ENCODE measurements at regions not wholly inside any gene's neighbourhood (a gene's known extent, or its start where the extent isn't known, plus 50 kb on each side); places are given as distances from the start of the nearest gene placed in this dataset.
"Not testable (repeated sequence)": the region's sequence is repeated elsewhere in the genome, so short reads cannot be mapped to it uniquely, and the experiment has no call there.

GRCh38 chr4:38470735-38471262 is 193.2 kb upstream of the KLF3 start:
- no peak for DNase-seq
- Histone ChIP-seq H3K9ac (ENCODE audit: low read length in 3 of 3) (no peak overlapping the region), H3K27me3 (ENCODE audit: control insufficient read depth, insufficient read depth, low read length) (no peaks in the 10 kb centered on the region), H3K27ac (ENCODE audit: low read depth in 2 of 2, low read length in 2 of 2) (no peak overlapping the region), H3K9me3 (ENCODE audit: control insufficient read depth in 2 of 3, insufficient read depth in 1 of 3, low read length in 3 of 3) (peaks cover 0 to 4% (median 0%) of the 10 kb centered on the region in 3 donors), H3K4me3 (ENCODE audit: low read length in 3 of 3) (no peak overlapping the region), H3K4me1 (ENCODE audit: control insufficient read depth in 2 of 3, insufficient read depth in 2 of 3, low read depth in 1 of 3, low read length in 3 of 3) (peaks cover 0 to 3% (median 0%) of the 10 kb centered on the region in 3 donors), H3K36me3 (ENCODE audit: control insufficient read depth in 2 of 3, insufficient read depth in 3 of 3, low read length in 3 of 3) (no peaks in the 10 kb centered on the region)
- TF ChIP-seq, protein P1, sequence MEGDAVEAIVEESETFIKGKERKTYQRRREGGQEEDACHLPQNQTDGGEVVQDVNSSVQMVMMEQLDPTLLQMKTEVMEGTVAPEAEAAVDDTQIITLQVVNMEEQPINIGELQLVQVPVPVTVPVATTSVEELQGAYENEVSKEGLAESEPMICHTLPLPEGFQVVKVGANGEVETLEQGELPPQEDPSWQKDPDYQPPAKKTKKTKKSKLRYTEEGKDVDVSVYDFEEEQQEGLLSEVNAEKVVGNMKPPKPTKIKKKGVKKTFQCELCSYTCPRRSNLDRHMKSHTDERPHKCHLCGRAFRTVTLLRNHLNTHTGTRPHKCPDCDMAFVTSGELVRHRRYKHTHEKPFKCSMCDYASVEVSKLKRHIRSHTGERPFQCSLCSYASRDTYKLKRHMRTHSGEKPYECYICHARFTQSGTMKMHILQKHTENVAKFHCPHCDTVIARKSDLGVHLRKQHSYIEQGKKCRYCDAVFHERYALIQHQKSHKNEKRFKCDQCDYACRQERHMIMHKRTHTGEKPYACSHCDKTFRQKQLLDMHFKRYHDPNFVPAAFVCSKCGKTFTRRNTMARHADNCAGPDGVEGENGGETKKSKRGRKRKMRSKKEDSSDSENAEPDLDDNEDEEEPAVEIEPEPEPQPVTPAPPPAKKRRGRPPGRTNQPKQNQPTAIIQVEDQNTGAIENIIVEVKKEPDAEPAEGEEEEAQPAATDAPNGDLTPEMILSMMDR (IDR thresholded peaks at IDR 0.05; ENCODE audit: borderline replicate concordance, extremely low read depth, insufficient read depth), result no peak
- no peak for FAIRE-seq
- intact Hi-C loops (cut with DNase I), result no loop called here

DNA sequence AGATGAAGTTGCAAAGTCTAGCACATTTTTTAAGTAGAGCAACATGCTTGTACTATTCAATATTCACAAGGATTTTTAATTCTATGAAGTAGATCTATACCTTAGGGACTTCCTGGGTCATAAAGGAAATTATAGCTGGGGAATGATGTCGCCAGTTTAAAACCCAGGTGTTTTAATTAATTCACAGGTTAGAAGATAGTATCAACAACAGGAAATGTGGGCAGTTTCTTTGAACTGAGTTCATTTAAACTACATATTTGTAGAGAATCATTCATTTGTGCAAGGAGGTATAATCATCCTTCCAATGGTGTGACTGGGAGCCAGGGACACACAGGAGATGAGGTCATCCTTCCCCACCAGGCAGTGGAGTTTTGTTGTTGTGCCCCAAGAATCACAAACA is 181.3 kb upstream of the KLF3 start:
- Histone ChIP-seq H3K4me1 (ENCODE audit: control insufficient read depth in 2 of 3, insufficient read depth in 2 of 3, low read depth in 1 of 3, low read length in 3 of 3) (no peaks in the 10 kb centered on the region), H3K4me3 (ENCODE audit: low read length in 3 of 3) (no peak overlapping the region), H3K27ac (ENCODE audit: low read depth in 2 of 2, low read length in 2 of 2) (no peak overlapping the region), H3K27me3 (ENCODE audit: control insufficient read depth, insufficient read depth, low read length) (no peaks in the 10 kb centered on the region), H3K9ac (ENCODE audit: low read length in 3 of 3) (no peak overlapping the region), H3K9me3 (ENCODE audit: control insufficient read depth in 2 of 3, insufficient read depth in 1 of 3, low read length in 3 of 3) (no peaks in the 10 kb centered on the region), H3K36me3 (ENCODE audit: control insufficient read depth in 2 of 3, insufficient read depth in 3 of 3, low read length in 3 of 3) (no peaks in the 10 kb centered on the region)
- TF ChIP-seq, protein P1 (IDR thresholded peaks at IDR 0.05; ENCODE audit: borderline replicate concordance, extremely low read depth, insufficient read depth), result no peak
- intact Hi-C loops (cut with DNase I), result no loop called here
- FAIRE-seq (no peak), DNase-seq (peak in 2 of 5 donors; percentile 12 to 22)

GRCh38 chr4:38483628-38484027 is 180.4 kb upstream of the KLF3 start:
- H3K9me3 ChIP-seq (ENCODE audit: control insufficient read depth in 2 of 3, insufficient read depth in 1 of 3, low read length in 3 of 3); H3K27me3 ChIP-seq (ENCODE audit: control insufficient read depth, insufficient read depth, low read length); intact Hi-C loops (cut with DNase I); H3K36me3 ChIP-seq (ENCODE audit: control insufficient read depth in 2 of 3, insufficient read depth in 3 of 3, low read length in 3 of 3); FAIRE-seq; H3K4me3 ChIP-seq (ENCODE audit: low read length in 3 of 3); H3K27ac ChIP-seq (ENCODE audit: low read depth in 2 of 2, low read length in 2 of 2); DNase-seq; H3K4me1 ChIP-seq (ENCODE audit: control insufficient read depth in 2 of 3, insufficient read depth in 2 of 3, low read depth in 1 of 3, low read length in 3 of 3); H3K9ac ChIP-seq (ENCODE audit: low read length in 3 of 3): not testable (repeated sequence)

DNA sequence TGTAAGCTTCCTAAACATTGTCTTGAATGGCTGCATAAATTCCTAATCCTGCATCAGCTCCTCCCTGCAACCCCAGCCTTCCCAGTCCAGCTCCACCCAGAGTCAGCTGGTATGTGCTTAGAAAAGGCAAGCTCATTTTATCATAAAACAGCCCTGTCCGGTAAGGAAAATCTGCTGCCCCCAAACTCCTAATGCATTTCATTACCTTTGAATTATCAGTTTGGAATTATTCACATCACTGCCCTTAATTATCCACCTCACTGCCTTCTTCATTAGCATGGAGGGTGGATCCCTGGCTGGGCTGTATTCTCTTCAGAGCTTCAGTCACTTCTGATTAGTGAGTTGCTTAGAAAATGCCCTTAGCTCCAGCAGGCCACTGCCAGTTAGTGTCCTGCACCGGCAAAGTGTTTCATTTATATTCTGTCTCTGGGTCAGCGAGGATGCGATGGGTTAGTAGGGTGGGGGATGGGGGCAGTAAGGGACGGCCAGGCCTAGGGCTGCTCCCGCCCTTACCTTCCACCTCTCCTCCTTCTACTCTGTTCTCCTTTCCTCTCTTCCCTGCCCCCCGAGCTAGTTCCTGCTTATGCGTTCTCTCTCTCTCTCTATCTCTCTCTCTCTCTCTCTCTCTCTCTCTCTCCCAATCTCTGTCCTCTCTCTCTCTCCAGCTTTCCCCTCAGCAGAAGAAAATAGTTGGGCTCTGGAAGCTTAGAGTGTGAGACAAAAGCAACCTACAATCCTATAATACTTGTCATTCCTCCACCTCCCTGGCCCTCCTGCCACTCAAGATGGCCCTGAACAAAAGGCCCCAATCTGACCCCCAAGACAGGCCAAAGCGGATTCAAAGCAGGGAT is 174.8 kb upstream of the KLF3 start:
- H3K4me1 ChIP-seq (ENCODE audit: control insufficient read depth in 2 of 3, insufficient read depth in 2 of 3, low read depth in 1 of 3, low read length in 3 of 3), result peaks cover 0 to 5% (median 0%) of the 10 kb centered on the region in 3 donors
- no peaks in the 10 kb centered on the region for H3K36me3 ChIP-seq (ENCODE audit: control insufficient read depth in 2 of 3, insufficient read depth in 3 of 3, low read length in 3 of 3)
- TF ChIP-seq, protein P1 (IDR thresholded peaks at IDR 0.05; ENCODE audit: borderline replicate concordance, extremely low read depth, insufficient read depth), result no peak
- intact Hi-C loops (cut with DNase I), result no loop called here
- H3K9ac ChIP-seq (ENCODE audit: low read length in 3 of 3), result no peak overlapping the region
- no peak overlapping the region for H3K27ac ChIP-seq (ENCODE audit: low read depth in 2 of 2, low read length in 2 of 2)
- no peak for FAIRE-seq
- peak in 4 of 5 donors; percentile 44 to 80 (median 62) for DNase-seq
- no peaks in the 10 kb centered on the region for H3K27me3 ChIP-seq (ENCODE audit: control insufficient read depth, insufficient read depth, low read length)
- no peak overlapping the region for H3K4me3 ChIP-seq (ENCODE audit: low read length in 3 of 3)
- H3K9me3 ChIP-seq (ENCODE audit: control insufficient read depth in 2 of 3, insufficient read depth in 1 of 3, low read length in 3 of 3), result no peaks in the 10 kb centered on the region

All from kidney (tissue), 13 donors.